IPS-20b (cell line): ENCODE measurements at regions not wholly inside any gene's neighbourhood (a gene's known extent, or its start where the extent isn't known, plus 50 kb on each side); places are given as distances from the start of the nearest gene placed in this dataset.

Experiments
- H3K27ac ChIP-seq: one replicate; pipeline ENCODE4 v1.5.1; 2013; ENCODE audit warnings: low read length
- H3K27me3 ChIP-seq: 2 replicates; pipeline ENCODE4 v1.6.1; 2013; ENCODE audit warnings: mild to moderate bottlenecking, low read length, inconsistent platforms; ENCODE audit not compliant: insufficient read depth
- H3K36me3 ChIP-seq: 2 replicates; pipeline ENCODE4 v1.6.1; 2013; ENCODE audit warnings: low read depth, mild to moderate bottlenecking, inconsistent platforms, low read length, moderate library complexity; ENCODE audit not compliant: insufficient read depth
- H3K4me1 ChIP-seq: 2 replicates; pipeline ENCODE4 v1.6.1; 2013; ENCODE audit warnings: mild to moderate bottlenecking, control low read depth, inconsistent platforms, low read length, moderate library complexity; ENCODE audit not compliant: insufficient read depth
- H3K4me3 ChIP-seq: 2 replicates; pipeline ENCODE4 v1.5.1; 2013; ENCODE audit warnings: mild to moderate bottlenecking, low read length, inconsistent platforms
- H3K9ac ChIP-seq: 2 replicates; pipeline ENCODE4 v1.6.1; 2013; ENCODE audit warnings: low read depth, mild to moderate bottlenecking, inconsistent platforms, low read length, moderate library complexity
- H3K9me3 ChIP-seq: 2 replicates; pipeline ENCODE4 v1.6.1; 2013; ENCODE audit warnings: mild to moderate bottlenecking, low read depth, low read length, inconsistent platforms; ENCODE audit not compliant: insufficient read depth

DNA sequence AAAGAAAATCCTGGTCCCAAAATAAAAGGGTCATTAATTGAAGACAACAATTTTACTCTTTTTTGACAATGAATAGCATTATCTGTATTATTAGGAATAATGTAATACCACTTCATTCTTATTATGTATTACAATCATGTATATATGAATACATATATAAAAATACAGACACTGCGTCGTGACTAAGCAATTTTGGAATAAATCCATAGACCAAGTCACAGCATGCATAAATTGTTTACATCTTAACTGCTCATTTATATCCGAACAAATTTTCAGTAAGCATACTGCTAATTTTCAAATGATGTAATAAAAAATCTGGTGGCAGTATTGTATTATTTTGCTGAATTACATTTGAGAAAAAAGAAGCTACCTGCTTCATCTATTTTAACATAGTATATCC, 321.6 kb upstream of the PITX2 start:
- Histone ChIP-seq H3K27ac (no peak overlapping the region), H3K9me3 (no peaks in the 10 kb centered on the region), H3K4me3 (no peak overlapping the region), H3K27me3 (no peaks in the 10 kb centered on the region), H3K4me1 (no peaks in the 10 kb centered on the region), H3K9ac (no peak overlapping the region), H3K36me3 (no peaks in the 10 kb centered on the region)

DNA sequence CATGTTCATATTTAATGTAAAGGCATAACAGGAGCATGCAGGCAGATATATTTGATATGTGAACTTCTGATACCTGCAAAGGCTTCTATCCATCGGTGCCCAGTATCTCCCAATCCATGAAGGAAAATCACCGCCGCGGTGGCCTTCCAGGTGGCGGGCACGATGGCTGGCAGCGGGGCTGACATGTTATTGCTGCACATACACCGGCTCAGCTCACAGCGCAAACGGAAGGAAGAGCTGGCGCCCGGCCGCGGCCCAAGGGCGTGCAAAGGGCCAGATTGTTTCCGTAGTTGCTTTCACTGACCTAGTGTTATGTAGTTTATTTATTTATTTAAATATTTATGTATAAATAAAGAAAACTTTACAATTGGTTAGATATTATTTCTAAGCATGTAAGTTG, 322.7 kb upstream of the PITX2 start:
- Histone ChIP-seq H3K27ac (no peak overlapping the region), H3K9me3 (no peaks in the 10 kb centered on the region), H3K4me1 (no peaks in the 10 kb centered on the region), H3K4me3 (no peak overlapping the region), H3K36me3 (no peaks in the 10 kb centered on the region), H3K9ac (no peak overlapping the region), H3K27me3 (no peaks in the 10 kb centered on the region)

DNA sequence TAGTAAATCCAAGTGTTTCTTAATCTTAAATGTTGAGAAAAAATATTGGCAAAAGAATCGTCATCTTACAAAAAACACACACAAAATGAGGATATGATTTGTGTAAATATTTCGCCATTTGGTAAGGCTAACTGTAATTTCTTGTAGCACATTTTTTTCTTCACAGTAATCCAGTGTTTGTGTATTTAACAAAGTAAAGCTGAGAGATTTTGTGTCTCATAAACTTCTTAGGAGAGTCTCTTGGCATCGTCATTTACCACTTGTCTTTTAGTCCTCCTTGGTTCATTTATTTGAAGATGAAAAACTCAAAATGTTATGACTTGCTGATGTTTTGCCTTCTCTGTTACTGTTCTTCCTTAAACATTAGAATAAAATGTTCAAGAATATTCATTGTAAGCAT, 326.7 kb upstream of the PITX2 start:
- H3K27ac ChIP-seq: no peak overlapping the region
- H3K9ac ChIP-seq: no peak overlapping the region
- H3K4me3 ChIP-seq: no peak overlapping the region
- no peaks in the 10 kb centered on the region for H3K4me1 ChIP-seq
- no peaks in the 10 kb centered on the region for H3K9me3 ChIP-seq
- no peaks in the 10 kb centered on the region for H3K27me3 ChIP-seq
- H3K36me3 ChIP-seq: no peaks in the 10 kb centered on the region

DNA sequence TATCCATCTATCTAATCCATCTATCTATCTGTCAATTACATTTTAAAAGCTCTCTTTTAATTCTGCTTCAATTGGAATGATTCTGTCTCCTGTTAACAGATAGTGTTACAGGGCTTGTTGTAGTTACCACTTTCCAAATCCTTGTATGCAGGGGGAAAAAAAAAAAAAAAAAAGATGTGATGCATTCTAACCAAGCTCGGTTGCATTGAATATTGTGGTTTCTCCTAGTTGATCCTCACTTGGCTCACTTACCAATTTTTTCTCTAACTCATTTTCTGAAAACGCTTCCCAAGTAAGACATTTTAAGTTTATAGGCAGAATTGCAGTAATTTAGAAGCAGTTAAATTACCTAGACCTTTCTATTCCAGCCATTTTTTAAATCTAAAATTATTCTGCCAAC, 327.9 kb upstream of the PITX2 start:
- H3K4me1 ChIP-seq: no peaks in the 10 kb centered on the region
- no peaks in the 10 kb centered on the region for H3K36me3 ChIP-seq
- no peaks in the 10 kb centered on the region for H3K27me3 ChIP-seq
- no peak overlapping the region for H3K27ac ChIP-seq
- no peak overlapping the region for H3K9ac ChIP-seq
- H3K4me3 ChIP-seq: no peak overlapping the region
- H3K9me3 ChIP-seq: no peaks in the 10 kb centered on the region

DNA sequence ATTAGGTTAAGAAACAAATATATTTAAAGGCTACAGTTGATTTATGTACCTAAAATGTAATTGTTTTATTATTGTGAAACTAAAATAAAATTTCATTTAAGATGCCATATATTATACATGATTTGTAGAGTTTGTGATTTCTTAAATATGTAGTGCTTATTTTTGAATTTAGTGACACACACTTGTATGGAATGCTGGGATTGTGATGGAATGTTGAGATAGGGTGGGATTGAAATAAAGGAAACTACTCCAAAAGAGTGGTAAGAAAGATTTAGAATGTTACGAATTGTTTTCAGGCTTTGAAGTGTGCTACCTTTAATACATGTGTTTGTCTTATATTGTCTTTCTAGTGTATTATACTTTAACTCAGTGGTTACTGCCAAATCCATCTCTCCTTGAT, 330.3 kb upstream of the PITX2 start:
- Histone ChIP-seq H3K4me3 (no peak overlapping the region), H3K9ac (no peak overlapping the region), H3K27me3 (no peaks in the 10 kb centered on the region), H3K27ac (no peak overlapping the region), H3K36me3 (no peaks in the 10 kb centered on the region), H3K4me1 (no peaks in the 10 kb centered on the region), H3K9me3 (no peaks in the 10 kb centered on the region)

DNA sequence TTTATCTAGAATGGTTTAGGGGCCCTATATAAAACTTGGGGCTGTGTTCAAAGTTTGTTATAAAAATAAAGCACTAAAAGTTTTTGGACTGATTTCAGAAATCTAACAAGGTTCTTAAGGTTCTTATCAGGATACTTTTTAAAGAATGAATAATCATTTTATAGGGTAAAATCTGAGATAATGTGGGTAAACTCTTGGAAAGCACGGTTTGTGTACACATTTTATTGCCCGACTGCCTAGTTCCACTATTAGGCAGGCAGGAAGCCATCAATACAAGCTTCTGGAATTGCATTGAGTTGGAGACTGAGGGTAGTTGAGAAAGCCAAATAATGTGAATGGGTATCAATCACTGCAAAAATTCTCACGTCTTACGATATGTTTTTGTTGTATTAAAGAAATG, 331.0 kb upstream of the PITX2 start:
- no peaks in the 10 kb centered on the region for H3K36me3 ChIP-seq
- no peak overlapping the region for H3K4me3 ChIP-seq
- H3K4me1 ChIP-seq: no peaks in the 10 kb centered on the region
- no peak overlapping the region for H3K9ac ChIP-seq
- no peak overlapping the region for H3K27ac ChIP-seq
- H3K27me3 ChIP-seq: no peaks in the 10 kb centered on the region
- H3K9me3 ChIP-seq: no peaks in the 10 kb centered on the region

DNA sequence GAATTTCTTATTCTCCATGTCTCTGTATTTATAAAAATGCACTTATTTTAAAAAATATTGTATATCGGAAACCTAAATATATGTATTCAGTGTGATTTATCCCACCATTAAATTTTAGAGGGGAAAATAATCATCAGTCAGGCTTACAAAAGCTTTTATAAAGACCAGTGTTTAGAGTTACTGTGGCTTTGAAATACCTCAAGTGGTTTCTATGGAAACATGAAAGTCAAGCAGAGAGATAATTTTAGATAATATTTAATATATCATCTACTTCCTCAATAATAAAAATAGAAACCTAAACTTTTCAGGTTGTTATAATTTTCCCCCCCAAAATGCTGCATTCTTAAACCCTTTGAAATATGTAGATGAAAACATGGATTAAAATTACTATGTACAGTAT, 332.9 kb upstream of the PITX2 start:
- Histone ChIP-seq H3K4me1 (peaks cover 2% of the 10 kb centered on the region; the same call in 1 of the 2 replicates), H3K27ac (no peak overlapping the region), H3K36me3 (no peaks in the 10 kb centered on the region), H3K4me3 (no peak overlapping the region), H3K27me3 (no peaks in the 10 kb centered on the region), H3K9me3 (no peaks in the 10 kb centered on the region), H3K9ac (no peak overlapping the region)

DNA sequence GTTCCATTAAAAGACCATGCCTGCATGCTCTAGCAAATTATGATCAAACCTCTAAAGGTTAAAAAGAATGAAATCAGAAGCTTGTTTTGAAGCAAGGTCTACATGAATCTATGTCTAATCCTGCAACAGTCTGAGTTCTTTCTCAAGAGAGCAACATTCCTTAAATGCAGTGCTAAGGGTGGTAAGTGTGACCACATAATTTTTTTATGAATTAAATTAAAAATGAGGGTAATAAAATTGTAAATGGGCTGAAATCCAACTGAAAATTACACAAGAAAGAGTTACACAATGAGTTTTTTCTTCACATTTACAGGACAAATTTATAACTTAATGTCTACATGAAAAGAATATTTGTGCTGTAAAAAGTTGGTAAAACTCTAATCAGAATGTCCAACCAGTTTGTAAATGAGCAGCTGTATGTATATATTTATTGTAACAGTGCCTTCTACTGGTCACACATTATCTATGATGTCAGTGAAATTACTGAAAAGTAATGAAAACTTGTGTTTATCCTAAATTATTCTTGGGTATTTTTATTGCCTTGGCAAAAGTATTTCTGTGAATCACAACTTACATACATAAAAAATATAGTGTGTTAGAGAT, 336.3 kb upstream of the PITX2 start:
- H3K27ac ChIP-seq: no peak overlapping the region
- no peaks in the 10 kb centered on the region for H3K27me3 ChIP-seq
- no peaks in the 10 kb centered on the region for H3K36me3 ChIP-seq
- no peak overlapping the region for H3K9ac ChIP-seq
- no peak overlapping the region for H3K4me3 ChIP-seq
- no peaks in the 10 kb centered on the region for H3K9me3 ChIP-seq
- H3K4me1 ChIP-seq: peaks cover 7% of the 10 kb centered on the region; the same call in 1 of the 2 replicates

DNA sequence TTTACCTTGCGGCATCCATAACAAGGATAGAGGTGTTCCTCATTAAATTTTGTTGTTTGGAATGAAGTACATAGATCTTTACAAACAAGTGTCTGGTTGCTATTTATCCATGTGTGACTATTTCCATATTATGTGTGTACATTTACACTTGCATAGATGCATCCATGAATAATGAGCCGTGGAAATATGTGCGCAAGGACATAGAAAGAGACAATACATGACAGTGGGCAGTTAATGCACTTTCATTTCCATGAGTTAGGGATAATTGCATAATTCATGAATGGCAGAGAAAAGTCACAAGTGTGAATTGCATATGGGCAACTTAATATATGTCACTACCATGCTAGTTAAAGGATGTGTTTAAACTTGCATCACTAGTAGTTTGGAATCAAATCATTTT, 338.2 kb upstream of the PITX2 start:
- no peak overlapping the region for H3K27ac ChIP-seq
- H3K4me1 ChIP-seq: peaks cover 7% of the 10 kb centered on the region; the same call in 1 of the 2 replicates
- H3K27me3 ChIP-seq: no peaks in the 10 kb centered on the region
- no peak overlapping the region for H3K4me3 ChIP-seq
- no peak overlapping the region for H3K9ac ChIP-seq
- no peaks in the 10 kb centered on the region for H3K36me3 ChIP-seq
- no peaks in the 10 kb centered on the region for H3K9me3 ChIP-seq

DNA sequence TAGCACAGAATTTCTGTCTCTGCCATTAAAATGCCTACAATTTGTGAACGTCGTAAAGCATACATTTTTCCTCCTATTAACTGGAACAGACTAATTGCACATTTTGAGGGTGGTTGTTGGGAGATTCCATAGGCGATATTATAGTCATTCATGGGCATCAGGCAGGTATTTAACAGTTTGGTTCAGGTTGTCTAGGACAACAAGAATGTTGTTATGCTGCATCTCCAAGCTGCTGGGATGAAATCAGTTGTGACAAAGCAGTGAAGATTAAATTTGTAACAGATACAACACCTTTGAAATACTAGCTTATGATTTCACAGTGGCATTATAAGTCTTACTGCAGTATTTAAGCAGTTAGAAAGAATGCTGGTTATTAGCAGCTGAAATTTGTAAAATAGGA, 339.7 kb upstream of the PITX2 start:
- H3K9ac ChIP-seq: no peak overlapping the region
- peaks cover 7% of the 10 kb centered on the region; the same call in 1 of the 2 replicates for H3K4me1 ChIP-seq
- no peaks in the 10 kb centered on the region for H3K36me3 ChIP-seq
- no peak overlapping the region for H3K4me3 ChIP-seq
- no peaks in the 10 kb centered on the region for H3K27me3 ChIP-seq
- no peaks in the 10 kb centered on the region for H3K9me3 ChIP-seq
- H3K27ac ChIP-seq: no peak overlapping the region

DNA sequence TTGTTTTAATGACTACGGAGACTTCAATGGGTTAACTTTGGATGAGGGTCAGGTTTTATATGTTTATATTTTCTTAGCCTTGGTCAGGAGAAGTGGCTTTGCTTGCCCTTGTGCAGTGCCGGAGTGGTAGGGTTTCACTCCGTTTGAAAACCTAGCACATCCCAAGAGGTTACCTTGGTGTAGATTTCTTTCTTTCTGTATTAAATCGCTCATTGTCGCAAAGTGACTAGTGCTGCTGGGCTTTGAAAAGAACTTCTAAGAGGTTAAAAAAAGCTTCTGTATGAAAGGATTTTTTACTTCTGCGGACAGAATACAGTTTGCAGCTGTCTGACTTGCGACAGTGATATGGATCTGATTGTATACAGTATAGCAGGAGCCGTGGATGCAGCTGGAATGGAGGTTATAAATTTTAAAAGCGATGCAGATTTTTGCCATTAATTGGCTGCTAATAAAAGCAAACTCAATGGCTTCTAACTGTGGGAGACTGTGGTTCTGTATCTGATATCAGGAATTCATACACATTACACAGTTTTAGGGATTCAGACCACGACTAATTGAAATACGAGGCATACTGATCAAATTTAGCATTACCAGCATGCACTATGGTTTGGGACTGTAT, 340.9 kb upstream of the PITX2 start:
- Histone ChIP-seq H3K9me3 (no peaks in the 10 kb centered on the region), H3K4me3 (no peak overlapping the region), H3K9ac (no peak overlapping the region), H3K4me1 (peaks cover 7% of the 10 kb centered on the region; the same call in 1 of the 2 replicates), H3K27me3 (no peaks in the 10 kb centered on the region), H3K27ac (no peak overlapping the region), H3K36me3 (no peaks in the 10 kb centered on the region)

DNA sequence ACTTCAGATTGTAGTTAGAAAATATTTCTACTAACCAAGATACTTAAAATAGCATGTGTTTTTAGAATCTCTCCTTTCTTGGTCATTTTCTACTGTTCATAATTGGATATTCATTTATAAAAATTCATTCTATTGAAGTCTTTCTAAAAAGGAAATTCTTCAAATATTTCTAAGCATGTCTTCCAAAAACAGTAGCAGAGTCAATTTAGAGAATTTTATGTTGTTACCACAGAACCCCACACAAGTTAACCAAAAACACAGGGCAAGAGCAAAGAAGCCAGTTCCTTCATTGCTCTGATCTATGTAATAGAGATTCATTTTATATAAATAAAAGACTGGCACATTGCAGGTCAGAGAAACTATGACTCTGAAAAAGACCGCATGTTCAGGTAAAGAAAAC, 345.1 kb upstream of the PITX2 start:
- 0 out of 2 replicates have a peak, but pooled peaks cover 3% of the 10 kb centered on the region for H3K27me3 ChIP-seq
- no peaks in the 10 kb centered on the region for H3K36me3 ChIP-seq
- no peak overlapping the region for H3K4me3 ChIP-seq
- H3K4me1 ChIP-seq: no peaks in the 10 kb centered on the region
- H3K27ac ChIP-seq: no peak overlapping the region
- no peaks in the 10 kb centered on the region for H3K9me3 ChIP-seq
- no peak overlapping the region for H3K9ac ChIP-seq
